Endothelial cell of umbilical vein (primary cell): ENCODE measurements at regions not wholly inside any gene's neighbourhood (a gene's known extent, or its start where the extent isn't known, plus 50 kb on each side); places are given as distances from the start of the nearest gene placed in this dataset.

Experiments
- BruUV-seq: library from RNA; stranded (reverse); fragments of 400-500 nt; replicated peaks from 2 replicates; lab custom pipeline; 2021; lab: Mats Ljungman, UMichigan
- CTCF ChIA-PET: fragments of 300-600, 350-600 bp; sonication (Branson Sonifier 250); formaldehyde crosslinking; loops from one replicate; lab custom pipeline; 2021; ENCODE audit warnings: antibody characterized with exemption, inconsistent platforms; lab: Charles Lee
- POLR2A ChIA-PET: fragments of 300-600, 350-600 bp; sonication (Branson Sonifier 250); formaldehyde crosslinking; loops from one replicate; lab custom pipeline; 2021; ENCODE audit warnings: antibody characterized with exemption, inconsistent platforms; lab: Charles Lee
- DNase-seq: peaks from one replicate; pipeline ENCODE4 v3.0.0-alpha.2; 2011; ENCODE audit warnings: low read depth, low spot score
- FAIRE-seq: peaks from 2 replicates; lab custom pipeline; 2011; peaks lifted over from hg19 to GRCh38; lab: Jason Lieb, UNC
- H2AFZ ChIP-seq: 2 replicates; pipeline ENCODE4 v1.6.0; 2012; ENCODE audit warnings: low read depth, low read length, control low read depth, inconsistent platforms
- H3K27ac ChIP-seq: 2 replicates; pipeline ENCODE4 v1.5.1; 2011; ENCODE audit warnings: low read depth, mild to moderate bottlenecking, control low read depth, low read length, moderate library complexity; ENCODE audit not compliant: insufficient read depth
- H3K27me3 ChIP-seq, 2 experiments: 2 replicates each; pipeline versions ENCODE4 v1.6.0 to v1.6.1; 2011; ENCODE audit warnings: low read length in 2 of 2, mixed read lengths in 1 of 2; ENCODE audit not compliant: control insufficient read depth in 2 of 2, insufficient read depth in 2 of 2
- H3K36me3 ChIP-seq, 2 experiments: 2 replicates in 1 of 2; 3 replicates in 1 of 2; pipeline ENCODE4 v1.5.1; 2011; ENCODE audit warnings: low read length in 2 of 2, mild to moderate bottlenecking in 1 of 2, moderate library complexity in 1 of 2; ENCODE audit not compliant: control insufficient read depth in 2 of 2, insufficient read depth in 2 of 2; ENCODE audit errors: extremely low read depth in 1 of 2
- H3K4me1 ChIP-seq: 3 replicates; pipeline ENCODE4 v1.5.1; 2011; ENCODE audit warnings: mild to moderate bottlenecking, low read length; ENCODE audit not compliant: control insufficient read depth, insufficient read depth; ENCODE audit errors: extremely low read depth
- H3K4me2 ChIP-seq: 2 replicates; pipeline ENCODE4 v1.6.1; 2011; ENCODE audit warnings: low read length, control low read depth, mixed read lengths; ENCODE audit not compliant: insufficient read depth
- H3K4me3 ChIP-seq, 3 experiments: fragments of 200-600 bp in 1 of 3; sonication (generic), shearing (Covaris generic) in 1 of 3; replicated peaks in 1 of 3; 2 replicates each; pipeline ENCODE4 v1.5.1; 2011 to 2016; ENCODE audit warnings: control low read depth in 3 of 3, low read length in 3 of 3, mild to moderate bottlenecking in 2 of 3, inconsistent platforms in 1 of 3, low read depth in 1 of 3, moderate library complexity in 1 of 3; ENCODE audit not compliant: insufficient read depth in 1 of 3
- H3K79me2 ChIP-seq: 2 replicates; pipeline ENCODE4 v1.6.0; 2012; ENCODE audit warnings: low read length, inconsistent platforms; ENCODE audit not compliant: control insufficient read depth, insufficient read depth
- H3K9ac ChIP-seq: replicated peaks from 2 replicates; pipeline ENCODE3; 2011; ENCODE audit warnings: low read length, control low read depth; ENCODE audit not compliant: insufficient read depth; ENCODE audit errors: extremely low read depth
- H3K9me1 ChIP-seq: replicated peaks from 3 replicates; pipeline ENCODE4 v1.6.0; 2011; ENCODE audit warnings: mild to moderate bottlenecking, low read length; ENCODE audit not compliant: control insufficient read depth, insufficient read depth; ENCODE audit errors: extremely low read depth
- H3K9me3 ChIP-seq: replicated peaks from 2 replicates; pipeline ENCODE4 v1.5.1; 2012; ENCODE audit warnings: low read length, inconsistent platforms; ENCODE audit not compliant: control insufficient read depth, insufficient read depth
- H4K20me1 ChIP-seq: replicated peaks from 2 replicates; pipeline ENCODE3; 2011; ENCODE audit warnings: mild to moderate bottlenecking, low read length; ENCODE audit not compliant: control insufficient read depth, insufficient read depth; ENCODE audit errors: extremely low read depth
- CTCF ChIP-seq, 2 donors: IDR thresholded peaks; 1 replicate in 1 of 2; 2 replicates in 1 of 2; pipeline ENCODE4 v1.5.1; 2011; ENCODE audit warnings: low read length in 2 of 2, mild to moderate bottlenecking in 2 of 2, moderate library complexity in 2 of 2, control low read depth in 1 of 2, inconsistent platforms in 1 of 2, low read depth in 1 of 2; ENCODE audit not compliant: insufficient read depth in 1 of 2; ENCODE audit errors: extremely low read depth in 1 of 2
- EZH2 ChIP-seq: IDR thresholded peaks from 2 replicates; pipeline ENCODE4 v1.6.1; 2012; ENCODE audit warnings: borderline replicate concordance, low read depth, mild to moderate bottlenecking, moderate library complexity, low read length, inconsistent platforms; ENCODE audit not compliant: severe bottlenecking
- FOS ChIP-seq: IDR thresholded peaks from 2 replicates; pipeline ENCODE4 v1.6.1; 2011; ENCODE audit warnings: mild to moderate bottlenecking, low read length, moderate library complexity, borderline replicate concordance; ENCODE audit not compliant: insufficient read depth
- GATA2 ChIP-seq: IDR thresholded peaks from 2 replicates; pipeline ENCODE4 v1.7.0; 2011; ENCODE audit warnings: low read depth, mild to moderate bottlenecking, moderate library complexity, mixed read lengths, low read length; ENCODE audit not compliant: insufficient read length, insufficient read depth
- JUN ChIP-seq: IDR thresholded peaks from 2 replicates; pipeline ENCODE4 v1.6.1; 2011; ENCODE audit warnings: borderline replicate concordance, low read depth; ENCODE audit not compliant: insufficient read length, insufficient read depth
- MAX ChIP-seq: IDR thresholded peaks from 2 replicates; pipeline ENCODE4 v1.6.1; 2011; ENCODE audit not compliant: insufficient read depth, insufficient read length
- MYC ChIP-seq: IDR thresholded peaks from one replicate; pipeline ENCODE4 v1.6.1; 2011; ENCODE audit warnings: mild to moderate bottlenecking, low read depth, low read length
- POLR2A ChIP-seq: IDR thresholded peaks from 2 replicates; pipeline ENCODE4 v1.6.1; 2012; ENCODE audit warnings: low read depth, mild to moderate bottlenecking, control low read depth, low read length
- POLR2AphosphoS5 ChIP-seq: IDR thresholded peaks from 2 replicates; pipeline ENCODE4 v1.6.1; 2012; ENCODE audit warnings: low read depth, mild to moderate bottlenecking, control low read depth, low read length, moderate library complexity; ENCODE audit not compliant: insufficient read depth
- dilution Hi-C: fragments of 300-500 bp; cut with MboI; formaldehyde crosslinking; loops from one replicate; pipeline ENCODE4 v1.15.0; 2019; ENCODE audit warnings: low sequenced_read_pairs; ENCODE audit not compliant: extremely low pct_ligation_motif_present
- intact Hi-C: fragments of 100-400 bp; cut with micrococcal nuclease; formaldehyde crosslinking; loops from one replicate; pipeline ENCODE4 v1.10.0; 2022

GRCh38 chr6:85986681-85987080, 344.0 kb upstream of the SYNCRIP start:
- DNase-seq (no peak), FAIRE-seq (no peak)
- Histone ChIP-seq H3K4me3 (no peak overlapping the region), H3K9me1 (no peaks in the 10 kb centered on the region), H3K4me1 (no peaks in the 10 kb centered on the region), H3K79me2 (no peaks in the 10 kb centered on the region), H3K9ac (no peak overlapping the region), H3K4me2 (no peak overlapping the region), H2AFZ (no peak overlapping the region), H3K27me3 (no peaks in the 10 kb centered on the region), H3K27ac (no peak overlapping the region), H4K20me1 (no peaks in the 10 kb centered on the region), H3K9me3 (peaks cover 9% of the 10 kb centered on the region), H3K36me3 (no peaks in the 10 kb centered on the region)
- CTCF ChIA-PET: no interaction called here
- BruUV-seq: no TSS peak
- TF ChIP-seq POLR2AphosphoS5: no peak
- TF ChIP-seq POLR2A: no peak
- no peak for TF ChIP-seq MAX
- no peak for TF ChIP-seq GATA2
- TF ChIP-seq JUN: no peak
- no peak for TF ChIP-seq FOS
- TF ChIP-seq EZH2: no peak
- no peak for TF ChIP-seq CTCF (IDR thresholded peaks at IDR 0.05; ENCODE audit: extremely low read depth in 1 of 2, insufficient read depth in 1 of 2, low read depth in 1 of 2, low read length in 2 of 2)
- TF ChIP-seq MYC: no peak
- POLR2A ChIA-PET: no interaction called here
- intact Hi-C loops: no loop called here
- dilution Hi-C loops: no loop called here
